GM21528 (cell line): ENCODE measurements at regions not wholly inside any gene's neighbourhood (a gene's known extent, or its start where the extent isn't known, plus 50 kb on each side); places are given as distances from the start of the nearest gene placed in this dataset.
A peak's percentile ranks its signal among the peaks of the same experiment; 100 is the strongest.

Experiments used
- ATAC-seq: cut with Tn5 transposase; IDR thresholded peaks from one replicate; pipeline ENCODE4 v1.9.1; 2021; ENCODE audit warnings: mild to moderate bottlenecking, moderate library complexity; ENCODE audit not compliant: unreplicated experiment, low FRiP score

DNA sequence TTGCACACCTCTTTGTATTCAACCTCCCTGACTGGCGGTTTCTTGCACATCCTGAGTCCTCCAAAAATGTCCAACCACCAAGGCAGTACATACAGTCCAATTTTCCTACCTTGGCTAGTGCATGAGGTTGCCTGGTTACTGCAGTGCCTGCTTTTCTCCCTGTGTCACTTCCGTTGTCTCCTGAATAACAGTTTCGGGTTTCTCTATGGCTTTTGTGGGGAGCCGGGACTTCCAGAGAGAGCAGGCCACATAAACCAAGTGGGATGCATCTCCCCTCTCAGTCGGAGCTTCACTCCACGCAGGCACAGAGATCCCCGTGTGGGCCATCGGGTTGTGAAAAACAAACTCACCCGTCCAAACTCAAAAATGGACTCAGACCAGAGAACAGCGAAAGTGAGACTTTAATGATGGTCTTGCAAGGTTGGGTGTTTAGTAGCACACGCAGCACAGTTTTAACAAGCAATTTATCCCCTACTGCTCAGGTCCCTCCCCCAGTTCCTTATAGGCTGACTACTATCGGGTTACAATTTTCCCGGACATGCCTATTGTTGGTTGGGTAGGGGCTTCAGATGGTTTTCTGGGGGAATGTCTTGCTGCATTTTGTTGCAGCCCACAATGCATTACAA, 173.1 kb downstream of the POU4F1 start:
- ATAC-seq = no peak

DNA sequence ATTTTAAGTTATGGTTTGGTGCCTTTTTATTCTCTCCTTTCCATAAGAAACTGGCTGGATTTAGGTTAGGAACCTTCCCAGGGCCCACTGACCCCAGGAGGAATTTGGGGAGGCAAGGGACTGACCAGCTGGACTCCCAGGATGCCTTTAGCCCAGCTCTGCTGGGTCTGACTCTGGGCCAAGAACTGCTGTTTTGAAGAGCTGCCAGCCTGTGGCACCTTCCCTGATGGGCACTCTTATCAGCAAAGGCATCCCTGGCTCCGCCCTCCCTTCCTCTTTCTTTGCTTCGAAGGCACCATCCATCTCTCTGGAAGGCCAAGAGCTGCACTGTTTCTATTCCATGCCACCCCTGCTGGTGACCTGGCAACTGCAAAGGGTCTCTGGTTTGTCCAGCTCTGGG, 174.7 kb downstream of the POU4F1 start:
- ATAC-seq = no peak

DNA sequence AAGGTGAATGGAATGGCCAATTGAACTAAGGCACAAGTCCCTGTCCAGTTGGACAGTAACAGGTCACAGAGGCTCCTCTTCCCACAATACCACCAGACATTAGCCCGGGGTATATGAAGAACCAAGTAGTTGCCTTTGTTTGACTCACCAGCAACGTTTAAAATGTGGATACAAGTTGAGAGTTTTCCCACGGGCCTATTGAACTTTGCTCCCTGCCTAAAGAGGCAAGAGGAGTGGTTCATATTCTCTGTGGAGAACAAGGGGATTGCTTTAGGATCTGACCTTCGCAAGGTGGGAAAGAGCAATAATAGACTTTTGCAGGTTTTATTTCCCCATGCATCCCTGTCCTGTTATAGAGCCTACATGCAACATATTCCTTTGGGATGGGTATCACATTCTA, 177.2 kb downstream of the POU4F1 start:
- no peak for ATAC-seq

DNA sequence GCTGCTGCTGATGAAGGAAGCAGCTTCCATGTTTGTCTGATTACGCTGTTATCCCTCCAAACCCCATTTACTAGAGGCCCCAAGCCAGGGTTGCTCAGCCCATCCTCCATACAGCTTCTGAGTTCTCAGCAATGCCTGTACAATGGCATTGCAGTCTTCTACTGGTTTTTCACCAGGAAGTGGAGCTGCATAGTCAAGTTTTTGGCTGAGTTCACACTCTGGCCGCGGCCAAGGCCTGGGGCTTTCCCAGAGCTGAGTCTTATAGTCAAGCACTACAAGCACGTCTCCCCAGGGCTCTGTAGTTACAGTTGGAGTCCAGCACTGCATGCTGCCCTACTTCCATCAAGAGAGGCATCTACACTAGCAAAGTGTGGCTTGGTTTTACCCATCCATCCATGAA, 182.5 kb downstream of the POU4F1 start:
- ATAC-seq = peak; percentile 65

DNA sequence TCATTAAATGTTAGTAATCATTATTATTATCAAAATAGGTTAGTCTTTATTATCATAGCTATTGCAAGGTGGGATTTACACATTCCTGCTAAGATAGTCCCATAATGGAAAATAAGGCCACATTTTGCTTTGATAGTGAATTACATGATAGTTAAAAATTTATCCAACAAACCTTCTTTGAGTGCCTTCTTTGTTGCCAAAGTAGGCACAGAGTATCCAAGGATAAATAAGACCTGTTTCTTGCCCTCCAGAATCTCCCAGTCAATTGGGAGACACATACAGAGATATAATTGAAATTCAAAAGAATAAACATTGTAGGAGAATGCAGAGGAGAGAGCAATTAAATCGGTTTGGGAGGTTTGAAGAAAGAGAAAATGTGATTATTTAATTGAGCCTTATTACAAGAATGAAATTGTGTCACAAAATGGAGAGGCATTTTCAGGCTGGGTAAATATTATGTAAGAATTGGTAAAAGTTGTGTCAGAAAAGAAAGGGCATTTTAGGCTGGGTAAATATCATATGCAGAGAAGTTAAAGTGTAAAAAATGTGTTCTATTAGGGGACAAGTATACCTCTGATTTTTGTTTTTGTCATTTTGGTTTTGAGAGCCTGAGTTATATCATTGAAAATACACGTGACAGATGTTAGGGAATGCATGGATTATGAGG, 189.3 kb downstream of the POU4F1 start:
- no peak for ATAC-seq

DNA sequence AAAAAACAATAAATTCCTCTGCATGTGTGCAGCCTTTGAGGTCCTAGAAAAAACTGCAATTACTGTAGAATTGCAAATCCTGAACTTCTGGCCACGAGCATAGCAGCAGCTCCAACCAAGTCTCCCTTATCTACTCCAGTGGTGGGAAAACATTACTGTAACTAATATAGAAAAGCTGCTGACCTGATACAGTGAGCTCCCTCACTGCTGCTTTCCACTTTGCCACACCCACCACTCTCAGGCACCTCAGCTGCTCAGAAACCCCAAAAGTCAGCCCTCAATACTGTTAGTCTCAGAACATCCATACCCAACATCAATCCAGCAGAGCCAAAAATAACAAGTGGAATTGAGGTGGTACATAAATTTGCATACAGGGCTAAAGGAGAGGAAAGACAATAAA, 192.5 kb downstream of the POU4F1 start:
- ATAC-seq = no peak

DNA sequence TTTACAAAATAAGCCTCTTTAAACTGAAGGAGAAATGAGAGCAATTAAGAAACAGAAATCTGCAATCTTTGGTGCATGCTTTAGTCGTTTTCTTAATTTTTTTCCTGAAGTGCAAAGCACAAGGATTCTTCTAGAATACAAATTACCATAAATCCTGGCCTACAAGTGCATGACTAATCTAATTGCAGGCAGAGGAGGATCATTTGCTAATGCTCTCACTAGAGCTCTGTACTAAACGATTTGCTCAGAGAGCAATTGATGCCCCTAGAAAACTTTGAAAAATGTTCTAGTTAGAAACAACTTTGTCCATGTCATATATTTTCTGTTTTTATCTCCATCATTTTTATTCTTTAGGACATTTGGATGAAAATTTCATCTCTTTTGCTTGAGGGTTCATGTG, 193.2 kb downstream of the POU4F1 start:
- no peak for ATAC-seq

DNA sequence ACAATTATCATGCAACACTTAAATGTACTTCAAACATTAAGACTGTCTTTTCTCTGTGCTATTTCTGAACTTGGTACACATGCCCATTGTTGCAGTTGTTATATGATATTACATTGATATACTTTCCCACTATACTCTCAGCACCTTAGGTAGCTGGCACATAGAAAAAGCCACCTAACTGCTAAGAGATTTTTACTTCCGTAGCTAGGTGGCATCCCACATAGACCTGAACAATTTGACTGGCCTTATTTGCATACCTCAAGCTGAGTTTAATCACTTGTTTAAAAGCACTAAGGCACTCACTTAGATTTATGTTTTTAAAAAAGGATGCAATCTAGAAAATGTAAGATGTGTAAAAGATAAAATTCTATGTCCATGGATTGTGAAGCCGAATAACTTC, 194.2 kb downstream of the POU4F1 start:
- ATAC-seq = peak; percentile 67

DNA sequence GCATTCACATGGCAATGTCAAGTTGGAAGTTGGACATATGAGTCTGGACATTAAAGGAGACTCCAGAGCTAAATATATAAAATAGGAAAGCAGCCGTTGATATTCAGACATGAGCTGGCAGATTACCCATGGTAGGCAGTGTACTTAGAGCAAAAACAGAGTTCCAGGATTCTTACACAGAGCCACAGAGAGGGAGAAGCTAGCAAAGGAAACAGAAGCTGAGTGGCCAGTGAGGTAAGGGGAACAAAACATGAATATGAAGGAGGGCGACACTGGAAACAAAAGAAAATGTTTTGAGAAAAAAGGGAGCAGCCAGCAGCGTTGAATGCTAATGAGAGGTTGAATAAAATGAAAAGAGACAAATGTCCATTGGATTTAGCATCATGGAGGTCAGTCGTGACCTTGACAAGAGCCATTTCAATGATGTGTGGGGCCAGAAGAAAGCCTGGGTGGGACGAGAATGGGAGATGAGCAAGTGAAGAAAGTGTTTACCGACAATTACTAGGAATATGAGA, 198.4 kb downstream of the POU4F1 start:
- ATAC-seq = no peak

DNA sequence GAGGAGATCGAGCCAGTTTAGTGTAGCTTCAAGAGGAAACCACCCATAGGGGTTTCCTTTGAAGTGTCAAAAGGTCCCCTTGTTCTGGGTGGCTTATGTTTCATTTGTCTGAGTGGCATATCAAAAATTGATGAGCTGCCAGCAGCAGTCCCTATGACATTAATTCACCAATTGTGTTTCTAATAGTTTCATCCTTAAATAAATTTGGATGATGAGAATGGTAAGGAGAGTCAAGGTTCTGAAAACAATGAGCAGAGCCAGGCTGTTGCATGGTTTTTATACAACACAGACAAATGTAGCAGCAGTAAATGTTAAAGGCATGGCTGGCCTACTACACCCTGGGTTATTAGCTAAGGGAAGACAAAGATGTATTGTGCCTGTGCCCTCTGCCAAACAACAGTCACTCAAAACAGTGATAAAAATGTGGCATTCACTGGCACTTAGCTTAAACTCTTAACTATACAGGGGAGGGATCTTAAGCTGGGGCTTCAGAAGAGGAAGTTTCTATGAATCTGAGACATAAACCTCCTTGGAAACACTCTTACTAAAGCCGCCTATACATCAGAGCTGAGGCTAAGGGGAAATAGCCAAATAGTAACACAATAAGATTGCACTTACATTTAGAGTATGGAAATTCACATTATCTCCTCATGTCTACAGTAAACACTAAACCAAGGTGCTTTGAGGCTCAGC, 200.5 kb downstream of the POU4F1 start:
- ATAC-seq = no peak

DNA sequence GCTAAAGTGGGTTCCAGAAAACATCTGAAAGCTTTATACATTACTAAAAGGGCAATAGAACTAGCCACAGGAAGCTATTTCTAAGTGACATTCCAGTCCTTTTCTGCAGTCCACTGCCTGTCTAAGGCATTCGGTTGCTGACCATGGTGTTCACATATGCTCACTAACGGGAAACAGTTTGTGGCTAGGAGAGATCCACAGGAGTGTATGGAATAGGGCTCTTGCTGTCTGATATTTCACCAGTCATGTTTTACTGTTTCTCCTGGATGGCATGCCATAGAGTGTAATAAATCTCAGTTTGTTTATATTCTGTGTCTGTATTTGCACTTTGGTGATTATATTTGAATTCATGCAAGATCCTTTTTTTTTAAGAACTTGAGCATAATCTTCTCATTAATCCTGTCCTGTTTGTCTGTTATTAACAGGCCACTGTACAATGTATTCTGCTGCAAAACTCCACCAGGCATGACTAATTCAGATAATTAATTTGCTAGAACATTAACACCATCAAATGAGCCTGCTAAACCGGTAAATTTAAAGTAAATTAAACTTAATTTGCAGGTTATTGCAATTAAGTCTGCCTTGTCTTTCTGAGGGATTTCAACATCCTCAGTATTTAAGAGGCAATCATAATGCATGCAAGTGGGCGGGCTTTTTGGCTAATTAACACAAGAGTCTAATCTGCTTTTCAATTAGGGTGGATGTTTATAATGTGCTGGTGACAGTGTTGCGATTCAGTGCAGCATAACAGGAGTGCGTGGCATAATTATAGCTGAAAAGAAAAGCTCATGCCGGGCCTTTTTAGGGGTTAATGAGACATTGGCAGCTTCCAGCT, 201.3 kb downstream of the POU4F1 start:
- ATAC-seq = no peak

DNA sequence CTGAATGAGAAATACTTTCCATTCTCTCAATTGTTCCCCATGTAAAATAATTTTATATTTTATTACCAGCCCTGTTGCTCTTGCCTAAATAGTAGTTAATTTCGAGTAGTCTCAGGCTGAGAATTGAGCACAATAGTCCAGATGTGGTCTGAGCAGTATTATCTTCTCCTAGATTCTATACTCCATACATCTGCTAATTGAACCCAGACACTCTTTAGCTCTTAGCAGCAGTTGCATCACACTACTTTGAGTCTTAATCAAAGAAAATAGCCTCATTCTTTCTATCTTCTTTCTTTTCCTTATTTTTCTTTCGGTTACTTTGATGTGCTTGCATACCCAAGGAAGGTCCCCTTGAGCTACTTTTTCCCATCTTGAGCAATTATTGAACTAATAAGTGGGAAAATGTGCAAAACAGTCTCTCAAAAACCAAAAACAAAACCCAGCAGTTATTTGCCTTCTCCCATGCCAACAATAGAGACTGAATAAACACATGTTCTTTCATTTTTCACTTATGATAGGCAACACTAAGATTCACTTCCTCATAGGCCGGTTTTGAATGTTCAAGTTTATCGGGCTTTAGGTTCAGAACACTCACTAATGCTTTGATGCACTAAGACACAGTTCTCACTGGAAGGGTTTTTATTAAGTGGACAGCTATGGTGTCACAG, 204.5 kb downstream of the POU4F1 start:
- ATAC-seq = peak; percentile 98

DNA sequence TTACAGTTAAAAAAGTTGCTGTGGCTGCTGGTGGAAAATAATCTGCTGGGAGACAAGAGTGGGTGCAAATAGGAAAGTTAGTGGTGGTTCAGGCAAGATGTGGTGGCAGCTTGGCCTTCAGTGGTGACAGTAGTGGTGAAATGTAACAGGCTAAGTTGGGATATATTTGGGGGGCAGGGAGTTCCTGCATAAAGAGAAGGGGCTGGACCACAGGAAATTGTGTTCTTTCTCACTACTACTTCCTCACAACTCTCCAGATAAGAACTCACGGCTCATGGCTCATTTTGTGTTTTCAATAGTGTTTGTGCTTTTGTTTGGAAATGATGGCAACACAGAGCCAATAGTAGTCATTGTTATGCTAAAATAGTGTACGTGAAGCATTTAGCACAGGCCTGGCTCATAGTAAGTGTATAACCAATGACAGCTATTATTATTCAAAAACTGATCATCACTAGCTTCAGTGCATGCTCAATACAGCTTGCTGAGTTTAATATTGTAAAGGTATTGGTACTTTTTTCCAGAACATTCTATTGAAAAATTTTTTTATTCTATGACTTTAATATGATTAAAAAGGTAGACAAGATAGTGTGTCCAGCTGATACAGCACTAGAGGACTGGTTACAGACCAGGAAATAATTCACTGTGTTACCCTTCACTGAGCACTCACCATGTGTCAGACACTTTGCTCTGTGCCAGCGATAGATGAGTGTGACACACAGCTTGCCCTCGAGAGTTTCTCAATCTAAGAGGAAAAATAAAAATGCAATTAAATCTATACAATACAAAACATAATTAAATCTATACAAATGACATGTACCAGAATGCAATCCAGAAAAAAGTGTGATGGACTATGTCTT, 209.8 kb downstream of the POU4F1 start:
- ATAC-seq = no peak

DNA sequence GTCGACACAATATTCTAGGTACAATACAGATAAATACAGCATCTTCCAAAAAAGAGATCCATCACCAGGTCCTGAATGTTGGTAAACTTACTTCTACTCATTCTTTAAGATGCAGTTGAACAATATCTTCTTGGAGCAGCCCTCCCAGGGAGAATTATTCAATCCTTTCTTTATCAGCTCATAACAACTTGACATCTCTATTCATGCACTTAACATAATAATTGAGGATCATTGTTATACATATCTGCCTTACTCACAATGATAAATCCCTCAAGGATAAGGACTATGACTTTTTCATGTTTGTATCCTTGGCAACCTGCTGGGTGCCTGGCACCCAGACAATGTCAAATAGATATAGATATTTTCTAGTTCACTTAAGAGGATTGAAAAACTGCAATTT, 219.5 kb downstream of the POU4F1 start:
- no peak for ATAC-seq

DNA sequence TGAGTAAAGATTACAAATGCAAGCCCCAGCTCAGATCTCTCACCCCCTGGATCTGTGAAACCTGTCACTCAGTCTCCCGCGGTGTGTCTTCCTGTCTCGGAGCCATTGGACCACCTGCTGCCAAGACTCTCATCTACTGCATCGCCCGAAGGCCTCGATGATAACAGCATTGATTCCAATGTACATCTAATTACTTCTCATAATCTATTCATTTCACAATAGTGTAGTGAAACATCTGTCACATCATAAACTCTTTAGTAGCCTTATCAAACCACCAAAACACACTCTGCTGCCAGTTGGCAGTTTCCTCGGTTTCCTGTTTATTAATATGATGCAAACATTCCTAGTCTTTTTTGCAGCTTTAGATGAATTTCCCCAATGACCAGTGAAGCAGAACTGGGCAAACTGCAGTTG, 220.3 kb downstream of the POU4F1 start:
- no peak for ATAC-seq

DNA sequence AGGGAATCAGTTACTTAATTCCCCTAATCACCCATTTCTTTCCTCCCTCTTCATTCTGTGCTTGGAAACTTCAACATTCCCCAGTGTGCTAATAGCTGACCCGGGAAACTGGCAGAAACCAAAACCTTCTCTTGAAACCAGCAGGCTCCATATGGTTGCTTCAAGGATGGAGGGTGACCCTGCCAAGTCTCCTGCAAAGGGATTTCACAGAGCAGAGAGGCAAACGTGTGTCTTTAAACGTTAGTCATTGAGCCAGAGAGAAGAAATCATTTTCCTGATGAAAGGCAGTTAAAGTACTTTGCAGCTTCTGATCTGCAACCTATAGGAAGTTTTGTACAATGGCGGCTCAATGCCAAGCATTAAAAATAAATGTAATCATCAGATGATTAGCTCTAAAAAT, 220.9 kb downstream of the POU4F1 start:
- ATAC-seq = no peak

DNA sequence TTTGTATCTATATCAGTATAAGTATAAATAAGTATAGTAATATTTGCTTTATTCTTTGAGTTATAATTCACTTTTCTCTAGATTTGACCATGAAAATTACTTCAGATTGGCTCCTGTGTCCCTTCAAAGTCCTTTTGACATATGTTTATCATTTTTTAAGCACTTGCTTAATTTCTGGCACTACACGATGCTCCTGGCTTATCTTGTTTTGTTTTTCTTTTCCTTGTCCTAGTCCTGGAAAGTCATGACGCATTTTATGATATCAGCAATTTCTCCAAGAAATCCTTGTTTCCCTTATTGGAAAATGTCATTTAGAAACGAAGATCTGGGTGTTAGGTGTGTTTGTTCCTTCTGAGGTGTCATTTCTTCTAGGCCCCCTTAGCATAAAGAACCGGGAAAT, 226.5 kb downstream of the POU4F1 start:
- no peak for ATAC-seq

DNA sequence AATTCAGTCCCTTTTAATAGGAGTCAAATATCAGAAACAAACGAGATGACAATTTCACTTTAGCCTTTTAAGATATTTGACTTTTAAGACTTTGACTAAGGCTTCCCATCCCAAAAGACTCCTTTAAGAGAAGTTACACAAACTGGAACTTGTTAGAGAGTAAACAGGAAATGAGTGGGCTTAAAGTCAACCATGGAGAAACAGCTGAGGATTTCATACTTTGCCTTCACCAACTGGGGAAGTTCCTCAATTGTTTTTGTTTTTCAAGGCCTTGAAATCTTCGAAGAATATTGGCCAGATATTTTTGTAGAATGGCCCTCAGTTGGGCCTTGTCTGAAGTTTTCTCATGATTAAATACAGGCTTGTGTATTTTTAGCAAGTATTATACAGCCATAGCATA, 227.3 kb downstream of the POU4F1 start:
- no peak for ATAC-seq

DNA sequence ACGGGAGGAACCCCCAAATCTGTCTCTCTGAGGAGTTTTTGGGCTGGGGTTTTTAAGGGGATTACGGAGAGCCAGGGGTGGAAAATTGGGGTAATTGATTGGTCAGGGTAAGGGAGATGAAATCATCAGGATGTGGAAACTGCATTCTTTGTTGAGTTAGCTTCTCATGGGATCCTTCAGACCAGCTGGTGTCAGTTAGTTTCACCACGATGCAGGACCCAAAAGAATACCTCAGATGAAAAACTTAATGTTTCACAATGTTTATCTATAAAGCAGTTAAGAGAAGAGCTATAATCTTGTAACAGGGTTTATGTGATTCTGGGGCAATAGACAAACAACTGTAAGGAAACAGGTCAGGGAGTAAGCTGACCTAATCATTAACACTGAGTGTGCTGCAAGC, 230.8 kb downstream of the POU4F1 start:
- no peak for ATAC-seq
